Ishikawa (cell line): ENCODE measurements at regions not wholly inside any gene's neighbourhood (a gene's known extent, or its start where the extent isn't known, plus 50 kb on each side); places are given as distances from the start of the nearest gene placed in this dataset.

ENCODE experiments used
- CEBPB ChIP-seq: IDR thresholded peaks from 2 replicates; pipeline ENCODE4 v1.6.1; 2012
- CREB1 ChIP-seq: IDR thresholded peaks from 2 replicates; pipeline ENCODE4 v1.6.1; 2012; ENCODE audit warnings: low read depth
- EGR1 ChIP-seq: IDR thresholded peaks from 2 replicates; pipeline ENCODE4 v1.6.1; 2012
- EP300 ChIP-seq: IDR thresholded peaks from 2 replicates; pipeline ENCODE4 v1.6.1; 2012; ENCODE audit warnings: borderline replicate concordance
- FOXM1 ChIP-seq: IDR thresholded peaks from 2 replicates; pipeline ENCODE4 v1.6.1; 2012; ENCODE audit warnings: low read depth, borderline replicate concordance
- MAX ChIP-seq: IDR thresholded peaks from 2 replicates; pipeline ENCODE4 v1.6.1; 2012
- NFIC ChIP-seq: IDR thresholded peaks from 2 replicates; pipeline ENCODE4 v1.6.1; 2012
- RAD21 ChIP-seq: IDR thresholded peaks from 2 replicates; pipeline ENCODE4 v1.6.1; 2012; ENCODE audit warnings: low read depth
- REST ChIP-seq: IDR thresholded peaks from 2 replicates; pipeline ENCODE4 v1.6.1; 2012; ENCODE audit warnings: low read depth, mild to moderate bottlenecking
- TAF1 ChIP-seq: IDR thresholded peaks from 2 replicates; pipeline ENCODE4 v1.6.1; 2012; ENCODE audit warnings: low read depth, mild to moderate bottlenecking
- TCF12 ChIP-seq: IDR thresholded peaks from 2 replicates; pipeline ENCODE4 v1.6.1; 2012; ENCODE audit warnings: low read depth
- TEAD4 ChIP-seq: IDR thresholded peaks from 2 replicates; pipeline ENCODE4 v1.6.1; 2012
- USF1 ChIP-seq: IDR thresholded peaks from 2 replicates; pipeline ENCODE4 v1.6.1; 2012
- YY1 ChIP-seq: IDR thresholded peaks from 2 replicates; pipeline ENCODE4 v1.6.1; 2012; ENCODE audit warnings: low read depth
- ZBTB7A ChIP-seq: IDR thresholded peaks from 2 replicates; pipeline ENCODE4 v1.6.1; 2012; ENCODE audit warnings: low read depth

GRCh38 chr18:8520266-8520665, 89.0 kb upstream of the RAB12 start:
- TF ChIP-seq USF1 (no peak), EGR1 (no peak), MAX (no peak), NFIC (no peak), TCF12 (no peak), CEBPB (no peak), REST (no peak), RAD21 (no peak), EP300 (no peak), TAF1 (no peak), CREB1 (no peak), TEAD4 (no peak), FOXM1 (no peak), YY1 (no peak)

GRCh38 chr18:8522756-8523155, 86.5 kb upstream of the RAB12 start:
- TF ChIP-seq ZBTB7A, result no peak
- no peak for TF ChIP-seq TCF12

GRCh38 chr18:8525692-8526091, 83.5 kb upstream of the RAB12 start:
- TF ChIP-seq EGR1 (no peak), MAX (no peak), ZBTB7A (no peak), REST (no peak), CREB1 (no peak), TEAD4 (no peak), YY1 (no peak), TAF1 (no peak), TCF12 (no peak), FOXM1 (no peak), NFIC (no peak), USF1 (no peak), RAD21 (no peak), CEBPB (no peak), EP300 (no peak)

- TF ChIP-seq NFIC (no peak), CREB1 (no peak), ZBTB7A (no peak), YY1 (no peak), CEBPB (no peak), FOXM1 (no peak), MAX (no peak), EP300 (no peak), USF1 (no peak), EGR1 (no peak), TAF1 (no peak)
Measured at GRCh38 chr18:8526332-8526731, 82.9 kb upstream of the RAB12 start.

- TF ChIP-seq CEBPB, result no peak
- TF ChIP-seq RAD21, result no peak
- no peak for TF ChIP-seq ZBTB7A
- TF ChIP-seq CREB1, result no peak
- TF ChIP-seq TAF1, result no peak
- TF ChIP-seq REST, result no peak
- no peak for TF ChIP-seq FOXM1
Measured at GRCh38 chr18:8529609-8530008, 79.6 kb upstream of the RAB12 start.
